ENCODE measurements at regions not wholly inside any gene's neighbourhood (a gene's known extent, or its start where the extent isn't known, plus 50 kb on each side); places are given as distances from the start of the nearest gene placed in this dataset.

GRCh38 chr4:125044886-125045285 lies 269.9 kb upstream of the FAT4 start (continued):
- TF ChIP-seq CTCF (IDR thresholded peaks at IDR 0.05; ENCODE audit: control extremely low read depth in 1 of 3, insufficient read depth in 1 of 3, low read depth in 1 of 3, low read length in 3 of 3): no peak

All from H1 (cell line).